CD14-positive monocyte (primary cell): ENCODE measurements at regions not wholly inside any gene's neighbourhood (a gene's known extent, or its start where the extent isn't known, plus 50 kb on each side); places are given as distances from the start of the nearest gene placed in this dataset.

Source experiments
- DNase-seq, 3 donors: peaks; one replicate each; pipeline ENCODE4 v3.0.0-alpha.2; 2011 to 2022
- H2AFZ ChIP-seq: 2 replicates; pipeline ENCODE4 v1.6.0; 2012; ENCODE audit warnings: mild to moderate bottlenecking, low read depth, low read length, inconsistent platforms; ENCODE audit not compliant: insufficient read depth, poor library complexity, severe bottlenecking
- H3K27ac ChIP-seq, 2 donors: 1 replicate in 1 of 2; 2 replicates in 1 of 2; pipeline ENCODE4 v1.5.1; 2012 to 2013; ENCODE audit warnings: low read length in 2 of 2, control low read depth in 1 of 2, inconsistent platforms in 1 of 2, low read depth in 1 of 2, mild to moderate bottlenecking in 1 of 2
- H3K27me3 ChIP-seq, 2 donors: one replicate each; pipeline versions ENCODE4 v1.6.0 to v1.6.1; 2011 to 2013; ENCODE audit warnings: low read length in 2 of 2; ENCODE audit not compliant: control insufficient read depth in 2 of 2, insufficient read depth in 2 of 2
- H3K36me3 ChIP-seq, 2 donors: replicated peaks in 1 of 2; 1 replicate in 1 of 2; 2 replicates in 1 of 2; pipeline versions ENCODE4 v1.5.1 to v1.6.1; 2012 to 2013; ENCODE audit warnings: low read length in 2 of 2, control low read depth in 1 of 2, inconsistent platforms in 1 of 2, mild to moderate bottlenecking in 1 of 2; ENCODE audit not compliant: insufficient read depth in 2 of 2, control insufficient read depth in 1 of 2
- H3K4me1 ChIP-seq, 2 donors: 1 replicate in 1 of 2; 2 replicates in 1 of 2; pipeline versions ENCODE4 v1.5.1 to v1.6.1; 2012 to 2013; ENCODE audit warnings: low read length in 2 of 2, control low read depth in 1 of 2, inconsistent platforms in 1 of 2, mild to moderate bottlenecking in 1 of 2, moderate library complexity in 1 of 2; ENCODE audit not compliant: insufficient read depth in 2 of 2, control insufficient read depth in 1 of 2
- H3K4me2 ChIP-seq: replicated peaks from 2 replicates; pipeline ENCODE3; 2012; ENCODE audit warnings: low read length, moderate library complexity, mild to moderate bottlenecking; ENCODE audit not compliant: poor library complexity, severe bottlenecking; ENCODE audit errors: extremely low read depth
- H3K4me3 ChIP-seq, 3 experiments: fragments of 200-600 bp in 1 of 3; sonication (generic) in 1 of 3; replicated peaks in 1 of 3; 1 replicate in 2 of 3; 2 replicates in 1 of 3; pipeline ENCODE4 v1.5.1; 2011 to 2013; ENCODE audit warnings: low read length in 3 of 3, mild to moderate bottlenecking in 3 of 3, control low read depth in 2 of 3, low read depth in 2 of 3, inconsistent platforms in 1 of 3, moderate library complexity in 1 of 3
- H3K79me2 ChIP-seq: 2 replicates; pipeline ENCODE4 v1.6.0; 2012; ENCODE audit warnings: mild to moderate bottlenecking, control low read depth, inconsistent platforms, low read length, moderate library complexity; ENCODE audit not compliant: insufficient read depth
- H3K9ac ChIP-seq: 2 replicates; pipeline ENCODE4 v1.6.0; 2017; ENCODE audit warnings: low read length, mild to moderate bottlenecking; ENCODE audit not compliant: insufficient read depth, poor library complexity, severe bottlenecking
- H3K9me3 ChIP-seq, 2 donors: replicated peaks in 1 of 2; 1 replicate in 1 of 2; 2 replicates in 1 of 2; pipeline versions ENCODE4 v1.5.1 to v1.6.1; 2012 to 2013; ENCODE audit warnings: low read length in 2 of 2, control low read depth in 1 of 2; ENCODE audit not compliant: control insufficient read depth in 1 of 2, insufficient read depth in 1 of 2
- H4K20me1 ChIP-seq: 2 replicates; pipeline ENCODE4 v1.6.0; 2012; ENCODE audit warnings: mild to moderate bottlenecking, low read length, control low read depth, moderate library complexity; ENCODE audit not compliant: insufficient read depth
- H3K27ac Mint-ChIP-seq, 7 donors: one replicate each; pipeline ENCODE4 v1.8.0; 2020; ENCODE audit warnings: mild to moderate bottlenecking in 7 of 7, mixed read lengths in 7 of 7, moderate library complexity in 6 of 7, inconsistent platforms in 2 of 7
- H3K27me3 Mint-ChIP-seq, 3 donors: one replicate each; pipeline ENCODE4 v1.8.0; 2021 to 2022; ENCODE audit warnings: low read depth in 3 of 3, mild to moderate bottlenecking in 3 of 3, mixed read lengths in 3 of 3, moderate library complexity in 3 of 3, inconsistent platforms in 1 of 3
- H3K36me3 Mint-ChIP-seq, 2 donors: one replicate each; pipeline ENCODE4 v1.8.0; 2020; ENCODE audit warnings: mixed read lengths in 2 of 2, inconsistent platforms in 1 of 2, mild to moderate bottlenecking in 1 of 2
- H3K4me1 Mint-ChIP-seq: one replicate; pipeline ENCODE4 v1.8.0; 2020; ENCODE audit warnings: mild to moderate bottlenecking, mixed read lengths
- H3K4me3 Mint-ChIP-seq, 2 donors: one replicate each; pipeline ENCODE4 v1.8.0; 2020; ENCODE audit warnings: mild to moderate bottlenecking in 2 of 2, mixed read lengths in 2 of 2, moderate library complexity in 1 of 2
- H3K9me3 Mint-ChIP-seq, 7 donors: one replicate each; pipeline ENCODE4 v1.8.0; 2020 to 2022; ENCODE audit warnings: mixed read lengths in 7 of 7, mild to moderate bottlenecking in 6 of 7, moderate library complexity in 6 of 7, inconsistent platforms in 2 of 7
- WGBS: methylation state at CpG from one replicate; pipeline ENCODE4 v1.1.5; 2013; ENCODE audit warnings: missing lambda C conversion rate; ENCODE audit not compliant: insufficient coverage; 5-methylcytosine and 5-hydroxymethylcytosine counted together
- intact Hi-C, 2 donors: fragments of 100-400 bp; cut with micrococcal nuclease; formaldehyde crosslinking; loops; one replicate each; pipeline versions ENCODE4 v1.15.0 to v1.15.1; 2023
- TF ChIP-seq, protein P1 (sequence below): fragments of 200-600 bp; IDR thresholded peaks from one replicate; pipeline ENCODE4 v1.8.0; 2022; ENCODE audit warnings: antibody characterized with exemption, mild to moderate bottlenecking

DNA sequence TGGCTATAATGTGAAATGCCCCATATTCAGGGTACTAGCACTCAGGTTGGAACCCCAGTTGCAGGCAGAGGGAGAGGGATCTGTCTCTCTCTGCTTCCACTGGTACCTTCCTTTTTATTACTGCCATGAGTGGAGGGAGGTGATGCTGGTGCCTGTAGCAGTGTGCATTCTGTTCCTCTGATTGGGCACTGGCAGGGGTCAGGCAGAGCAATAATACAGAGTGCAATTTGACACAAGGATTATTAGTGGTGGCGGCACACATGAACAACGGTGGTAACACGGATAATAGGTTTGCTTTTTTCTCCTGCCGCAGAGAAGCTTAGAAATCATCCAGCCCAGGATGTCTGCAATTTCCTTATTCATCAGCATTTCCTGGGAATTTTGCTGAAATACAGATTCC lies 525.7 kb downstream of the SLC4A3 start:
- no peak overlapping the region for H3K9ac ChIP-seq
- 90% methylated on average over 4 of the region's 4 CpGs for WGBS

DNA sequence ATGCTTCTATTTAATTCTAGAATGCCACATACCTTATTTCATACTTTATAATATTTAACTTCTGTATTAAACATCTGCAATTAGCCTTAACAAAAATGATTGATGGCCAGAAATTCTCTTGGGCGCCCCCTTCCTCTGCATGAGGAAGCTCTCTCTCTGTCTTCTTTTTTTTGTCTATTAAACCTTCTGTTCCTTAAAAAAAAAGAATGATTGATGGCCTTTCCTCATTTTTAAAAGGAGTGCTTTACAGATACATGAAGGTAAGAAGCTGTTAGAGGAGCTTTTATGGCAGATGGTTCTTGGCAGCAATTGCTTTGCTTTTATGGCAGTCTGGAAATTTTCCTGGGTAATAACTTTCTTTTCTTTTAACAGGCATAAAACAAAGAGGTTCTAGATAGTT lies 526.9 kb downstream of the SLC4A3 start:
- Mint-ChIP-seq H3K27ac (no peak overlapping the region), H3K36me3 (no peaks in the 10 kb centered on the region), H3K4me1 (no peaks in the 10 kb centered on the region), H3K9me3 (peaks cover 0 to 8% (median 2%) of the 10 kb centered on the region in 7 donors), H3K27me3 (peaks cover 0 to 2% (median 0%) of the 10 kb centered on the region in 3 donors), H3K4me3 (no peak overlapping the region)
- Histone ChIP-seq H3K4me1 (no peaks in the 10 kb centered on the region), H3K27ac (no peak overlapping the region), H4K20me1 (no peaks in the 10 kb centered on the region), H3K4me3 (no peak overlapping the region), H3K36me3 (no peaks in the 10 kb centered on the region), H3K9me3 (peaks cover 0 to 8% of the 10 kb centered on the region in 2 donors), H3K9ac (no peak overlapping the region), H3K79me2 (no peaks in the 10 kb centered on the region), H3K4me2 (no peak overlapping the region), H3K27me3 (no peaks in the 10 kb centered on the region), H2AFZ (no peak overlapping the region)
- TF ChIP-seq, protein P1, sequence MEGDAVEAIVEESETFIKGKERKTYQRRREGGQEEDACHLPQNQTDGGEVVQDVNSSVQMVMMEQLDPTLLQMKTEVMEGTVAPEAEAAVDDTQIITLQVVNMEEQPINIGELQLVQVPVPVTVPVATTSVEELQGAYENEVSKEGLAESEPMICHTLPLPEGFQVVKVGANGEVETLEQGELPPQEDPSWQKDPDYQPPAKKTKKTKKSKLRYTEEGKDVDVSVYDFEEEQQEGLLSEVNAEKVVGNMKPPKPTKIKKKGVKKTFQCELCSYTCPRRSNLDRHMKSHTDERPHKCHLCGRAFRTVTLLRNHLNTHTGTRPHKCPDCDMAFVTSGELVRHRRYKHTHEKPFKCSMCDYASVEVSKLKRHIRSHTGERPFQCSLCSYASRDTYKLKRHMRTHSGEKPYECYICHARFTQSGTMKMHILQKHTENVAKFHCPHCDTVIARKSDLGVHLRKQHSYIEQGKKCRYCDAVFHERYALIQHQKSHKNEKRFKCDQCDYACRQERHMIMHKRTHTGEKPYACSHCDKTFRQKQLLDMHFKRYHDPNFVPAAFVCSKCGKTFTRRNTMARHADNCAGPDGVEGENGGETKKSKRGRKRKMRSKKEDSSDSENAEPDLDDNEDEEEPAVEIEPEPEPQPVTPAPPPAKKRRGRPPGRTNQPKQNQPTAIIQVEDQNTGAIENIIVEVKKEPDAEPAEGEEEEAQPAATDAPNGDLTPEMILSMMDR: no peak
- intact Hi-C loops: no loop called here
- no CpG with 5 or more reads among the region's 1 CpG for WGBS
- DNase-seq: no peak

More for the DNA sequence above, 525.7 kb downstream of the SLC4A3 start:
- H4K20me1 ChIP-seq: no peaks in the 10 kb centered on the region
- Mint-ChIP-seq H3K27ac (no peak overlapping the region), H3K9me3 (peaks cover 0 to 11% (median 4%) of the 10 kb centered on the region in 7 donors), H3K27me3 (peaks cover 0 to 2% (median 0%) of the 10 kb centered on the region in 3 donors), H3K4me1 (no peaks in the 10 kb centered on the region), H3K4me3 (no peak overlapping the region), H3K36me3 (no peaks in the 10 kb centered on the region)
- peaks cover 0 to 8% of the 10 kb centered on the region in 2 donors for H3K9me3 ChIP-seq
- H2AFZ ChIP-seq: no peak overlapping the region
- no peak for DNase-seq
- H3K4me3 ChIP-seq: no peak overlapping the region
- intact Hi-C loops: no loop called here
- H3K27me3 ChIP-seq: no peaks in the 10 kb centered on the region
- H3K4me1 ChIP-seq: no peaks in the 10 kb centered on the region
- TF ChIP-seq, protein P1: no peak
- H3K79me2 ChIP-seq: no peaks in the 10 kb centered on the region
- H3K36me3 ChIP-seq: no peaks in the 10 kb centered on the region
- H3K27ac ChIP-seq: no peak overlapping the region
- no peak overlapping the region for H3K4me2 ChIP-seq
